Mammary epithelial cell (primary cell): ENCODE measurements at regions not wholly inside any gene's neighbourhood (a gene's known extent, or its start where the extent isn't known, plus 50 kb on each side); places are given as distances from the start of the nearest gene placed in this dataset.

Experiments used
- CTCF ChIP-seq, 2 donors: IDR thresholded peaks in 1 of 2; conservative IDR thresholded peaks in 1 of 2; 2 replicates each; pipeline ENCODE4 v1.5.1; 2011 to 2012; ENCODE audit warnings: inconsistent platforms in 2 of 2, low read length in 2 of 2, mild to moderate bottlenecking in 2 of 2, control low read depth in 1 of 2, low read depth in 1 of 2; ENCODE audit not compliant: insufficient read depth in 1 of 2; ENCODE audit errors: extremely low read depth in 1 of 2
- EZH2 ChIP-seq: IDR thresholded peaks from 2 replicates; pipeline ENCODE4 v1.6.1; 2012; ENCODE audit warnings: low read length, inconsistent platforms, borderline replicate concordance

- no peak for TF ChIP-seq CTCF (conservative IDR thresholded peaks at IDR 0.05 in 1 of 2, IDR thresholded peaks at IDR 0.05 in 1 of 2; ENCODE audit: extremely low read depth in 1 of 2, insufficient read depth in 1 of 2, low read depth in 1 of 2, low read length in 2 of 2)
- no peak for TF ChIP-seq EZH2
Measured at GRCh38 chrX:100478714-100479306, 68.7 kb upstream of the PCDH19 start.
